KBM-7 (cell line): ENCODE measurements at regions not wholly inside any gene's neighbourhood (a gene's known extent, or its start where the extent isn't known, plus 50 kb on each side); places are given as distances from the start of the nearest gene placed in this dataset.

Source experiments
- DNase-seq: peaks from one replicate; pipeline ENCODE4 v3.0.0-alpha.2; 2015
- in situ Hi-C: fragments of 300-500 bp; cut with MboI; formaldehyde crosslinking; loops from 2 replicates; pipeline ENCODE4 v1.14.3; 2020; ENCODE audit warnings: low sequenced_read_pairs, low pct_unique_long_range_greater_than_20kb, mixed read lengths

- no peak for DNase-seq
- in situ Hi-C loops = loop anchor here (25.0 kb wide), 1 partner anchor 709 kb away; the partner anchor contains the start of gene NKX3-2
These were observed 656.2 kb downstream of the RAB28 start for GRCh38 chr4:12827966-12828365.

GRCh38 chr4:12791536-12791935 is 692.6 kb downstream of the RAB28 start:
- in situ Hi-C loops = no loop called here
- DNase-seq = no peak

- in situ Hi-C loops = no loop called here
- DNase-seq = no peak
These were observed 696.9 kb downstream of the RAB28 start for GRCh38 chr4:12787261-12787660.

DNA sequence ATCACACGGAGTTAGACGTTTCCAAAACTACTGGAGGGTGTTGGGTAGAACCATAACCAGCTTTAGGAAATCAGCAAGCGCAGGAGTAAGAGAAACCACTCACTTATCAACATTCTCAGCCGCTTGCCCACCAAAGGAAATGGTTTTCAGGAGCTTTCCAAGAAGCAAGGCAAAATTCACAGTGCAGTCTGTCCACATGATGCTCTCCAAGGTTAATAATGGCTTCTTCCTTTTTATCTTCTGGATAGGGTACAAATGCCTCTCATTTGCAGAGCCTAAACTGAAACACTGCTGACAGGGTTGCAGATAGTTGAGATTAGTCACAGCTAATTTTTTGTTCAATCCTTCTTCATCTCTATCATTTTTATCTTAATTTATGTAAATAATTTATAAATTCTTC is 705.4 kb downstream of the RAB28 start:
- DNase-seq = no peak
- in situ Hi-C loops = no loop called here

- DNase-seq = no peak
- in situ Hi-C loops = no loop called here
These were observed 705.9 kb downstream of the RAB28 start for GRCh38 chr4:12778191-12778590.

GRCh38 chr4:12770351-12770750 is 713.8 kb downstream of the RAB28 start:
- DNase-seq = no peak
- in situ Hi-C loops = no loop called here

- DNase-seq = no peak
- in situ Hi-C loops = no loop called here
These were observed 722.4 kb downstream of the RAB28 start for GRCh38 chr4:12761694-12762093.

DNA sequence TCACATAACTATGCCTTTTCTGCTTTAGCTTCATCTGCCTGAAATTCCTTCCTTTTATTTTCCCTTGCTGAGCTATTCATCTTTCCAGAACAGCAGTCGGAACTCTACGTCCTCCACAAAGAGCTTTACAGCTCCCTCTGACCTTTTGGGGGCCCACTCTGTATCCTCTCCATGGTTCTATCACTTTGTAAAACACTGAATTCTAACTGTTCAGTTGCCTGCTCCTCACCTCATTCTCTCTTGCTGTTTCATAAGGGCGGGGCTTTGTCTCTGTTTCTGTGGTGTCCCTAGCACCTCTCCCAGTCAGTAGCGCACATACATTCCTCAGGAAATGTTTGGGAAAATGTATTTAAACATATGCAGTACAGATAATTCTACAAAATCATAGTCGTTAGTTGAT is 737.0 kb downstream of the RAB28 start:
- no peak for DNase-seq
- in situ Hi-C loops = loop anchor here (25.0 kb wide), 1 partner anchor 790 kb away; the partner anchor contains the start of gene NKX3-2

DNA sequence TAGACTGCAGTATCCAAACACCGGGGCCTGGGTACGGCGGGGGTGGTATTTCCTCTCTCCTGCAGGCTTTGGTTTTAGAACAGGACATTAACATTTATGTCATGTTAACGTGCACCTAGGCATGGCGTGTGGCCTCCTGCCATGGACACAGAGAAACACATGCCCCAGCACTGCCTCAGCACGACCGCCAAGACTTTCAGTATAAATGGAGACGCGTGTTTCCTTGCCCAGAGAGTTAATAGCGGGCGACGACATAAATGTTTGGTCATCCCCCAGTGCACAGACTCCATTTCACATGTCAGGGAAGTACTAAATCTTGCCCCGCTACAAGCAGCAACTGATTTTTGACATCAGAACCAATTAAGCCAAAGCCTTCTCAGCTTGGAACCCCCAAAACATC is 737.9 kb downstream of the RAB28 start:
- DNase-seq = no peak
- in situ Hi-C loops = loop anchor here (25.0 kb wide), 1 partner anchor 791 kb away; the partner anchor contains the start of gene NKX3-2

DNA sequence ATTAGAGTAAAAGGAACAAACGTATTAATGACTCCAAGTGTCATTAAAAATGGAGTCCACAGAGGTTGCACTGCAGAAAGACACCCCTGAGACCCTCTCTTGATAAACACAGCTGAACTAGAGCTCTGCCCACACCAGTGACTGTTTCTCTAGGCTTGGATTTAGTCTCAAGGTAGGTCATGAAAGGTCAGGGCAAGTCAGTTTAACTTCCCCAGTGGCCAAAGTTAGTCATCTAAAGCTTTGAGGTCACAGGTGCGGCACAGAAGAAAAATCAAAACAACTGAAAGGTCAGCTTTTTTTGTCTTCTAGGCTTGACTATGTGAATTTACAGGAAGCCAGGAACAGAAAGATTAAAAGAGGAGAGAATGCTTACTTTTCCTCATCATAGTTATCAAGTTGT is 749.6 kb downstream of the RAB28 start:
- in situ Hi-C loops = loop anchor here (25.0 kb wide), 1 partner anchor 803 kb away; the partner anchor contains the start of gene NKX3-2
- no peak for DNase-seq

- in situ Hi-C loops = loop anchor here (25.0 kb wide), 1 partner anchor 808 kb away; the partner anchor contains the start of gene NKX3-2
- DNase-seq = peak; percentile 37
These were observed 754.8 kb downstream of the RAB28 start for GRCh38 chr4:12729384-12729783.

DNA sequence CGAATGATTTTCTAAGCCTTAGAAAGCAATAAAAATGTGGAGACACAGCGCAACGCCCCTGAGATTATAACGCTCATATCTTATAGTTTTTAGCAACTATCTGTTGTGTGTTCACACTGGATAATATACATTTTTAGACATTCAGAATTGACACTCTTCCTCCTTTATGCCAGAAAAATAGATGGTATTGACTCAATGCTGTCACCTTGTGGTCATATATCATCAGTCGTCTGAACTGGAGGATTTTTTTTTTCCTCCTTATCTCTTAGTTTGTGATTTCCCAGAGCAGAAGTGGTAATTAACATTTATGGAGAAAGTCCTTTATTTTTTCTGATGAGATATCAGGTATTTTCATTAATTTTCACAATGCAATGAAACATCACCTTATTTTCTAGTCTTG is 759.6 kb downstream of the RAB28 start:
- DNase-seq = peak; percentile 43
- in situ Hi-C loops = no loop called here

DNA sequence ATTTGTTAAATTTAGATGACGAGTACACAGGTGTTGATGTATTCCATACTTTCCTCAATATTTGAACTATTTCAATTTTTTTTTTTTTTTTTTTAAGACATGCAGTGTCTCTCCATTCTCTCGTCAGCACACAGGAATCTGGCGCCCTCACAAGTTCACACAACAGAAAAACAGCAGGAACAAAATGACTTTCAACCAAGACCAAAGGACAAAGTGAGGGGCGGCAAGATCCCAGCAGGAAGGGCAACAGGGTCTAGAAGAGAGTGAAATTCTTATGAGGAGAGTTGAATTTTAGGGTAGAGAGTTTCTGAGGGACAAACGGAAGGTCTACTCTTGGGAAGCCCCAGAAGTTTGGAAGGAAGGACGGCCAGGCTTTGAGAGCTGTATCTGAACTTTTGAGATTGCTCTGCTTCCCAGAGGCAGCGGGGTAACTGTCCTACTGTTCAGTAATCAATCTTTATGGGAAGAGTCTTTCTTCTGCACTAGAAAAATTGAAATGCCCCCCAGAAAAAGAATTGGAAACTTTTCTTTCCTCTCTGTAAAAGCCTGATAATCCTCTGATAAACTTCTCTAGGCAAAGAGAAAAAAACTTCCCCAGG is 760.2 kb downstream of the RAB28 start:
- DNase-seq = no peak
- in situ Hi-C loops = no loop called here

DNA sequence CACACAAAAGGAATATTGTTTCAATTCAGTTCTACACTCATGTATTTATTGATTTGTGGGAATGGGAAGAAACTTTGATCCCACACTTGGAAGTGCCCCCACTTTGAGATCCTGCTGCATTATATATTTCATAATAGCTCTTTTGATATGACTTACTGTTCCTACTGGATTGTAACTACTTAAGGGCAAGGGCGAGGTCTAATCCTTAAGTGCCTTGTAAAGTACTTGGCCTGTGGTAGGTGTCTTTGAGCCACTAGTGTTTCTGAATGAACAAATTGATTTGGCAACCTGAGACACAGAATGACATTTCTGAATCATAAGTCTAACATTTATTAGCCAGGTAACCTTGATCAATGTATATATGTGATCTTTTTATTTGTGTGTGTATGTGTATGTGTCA is 767.2 kb downstream of the RAB28 start:
- no peak for DNase-seq
- in situ Hi-C loops = no loop called here

DNA sequence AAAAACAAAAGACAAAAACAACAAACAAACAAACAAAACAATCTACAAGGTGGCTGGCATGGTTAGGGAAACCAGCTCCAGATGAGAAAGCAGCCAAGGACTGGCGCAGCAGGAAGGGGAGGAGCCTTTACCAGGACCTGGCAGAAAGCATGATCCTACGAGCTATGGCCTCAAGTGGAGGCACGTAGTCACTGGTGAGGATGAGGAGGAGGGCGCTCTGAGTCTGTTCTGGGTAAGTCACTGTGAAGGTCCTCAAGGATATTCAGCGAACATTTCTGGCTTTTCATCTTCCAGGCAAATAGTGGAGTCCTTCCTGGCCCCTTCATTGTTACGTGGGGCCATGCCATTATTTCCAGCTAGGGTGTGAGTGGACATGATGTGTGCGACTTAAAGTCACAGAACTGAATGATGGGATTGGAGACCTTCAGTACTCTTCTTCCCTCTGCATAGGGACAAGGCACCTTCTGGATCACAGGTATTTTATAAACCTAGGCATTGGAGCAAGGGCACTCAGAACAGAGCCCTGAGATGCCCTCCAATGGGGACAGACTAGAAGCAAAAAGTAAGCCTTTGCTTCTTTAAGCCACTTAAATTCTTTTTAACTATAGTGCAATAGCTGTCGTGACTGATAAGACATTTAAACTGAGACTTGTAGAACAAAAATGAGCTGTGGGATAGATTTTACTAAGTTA is 771.3 kb downstream of the RAB28 start:
- in situ Hi-C loops = no loop called here

GRCh38 chr4:12707381-12708175 is 776.6 kb downstream of the RAB28 start:
- no peak for DNase-seq
- in situ Hi-C loops = no loop called here

More for the DNA sequence above, 771.3 kb downstream of the RAB28 start:
- DNase-seq = peak; percentile 25

GRCh38 chr4:12703036-12703435 is 781.1 kb downstream of the RAB28 start:
- in situ Hi-C loops = no loop called here
- no peak for DNase-seq

DNA sequence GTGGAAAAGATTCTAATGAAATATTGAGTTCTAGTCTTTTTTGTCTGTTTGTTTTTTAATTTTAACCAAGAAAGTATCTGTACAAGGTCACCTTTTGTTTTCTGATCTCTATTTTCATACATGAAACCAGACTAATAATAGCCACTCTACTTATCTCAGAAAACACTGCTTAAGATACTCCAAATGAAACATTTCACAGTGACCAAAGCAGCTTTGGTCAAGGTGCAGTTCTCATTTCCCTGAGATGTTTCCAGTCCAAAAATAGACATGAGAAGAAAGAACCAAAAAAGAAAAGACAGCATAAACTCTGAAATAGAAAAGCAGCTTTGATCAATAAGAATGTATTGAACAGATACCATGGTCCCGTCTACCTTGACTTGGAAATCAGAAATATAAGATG is 782.8 kb downstream of the RAB28 start:
- DNase-seq = no peak
- in situ Hi-C loops = no loop called here

DNA sequence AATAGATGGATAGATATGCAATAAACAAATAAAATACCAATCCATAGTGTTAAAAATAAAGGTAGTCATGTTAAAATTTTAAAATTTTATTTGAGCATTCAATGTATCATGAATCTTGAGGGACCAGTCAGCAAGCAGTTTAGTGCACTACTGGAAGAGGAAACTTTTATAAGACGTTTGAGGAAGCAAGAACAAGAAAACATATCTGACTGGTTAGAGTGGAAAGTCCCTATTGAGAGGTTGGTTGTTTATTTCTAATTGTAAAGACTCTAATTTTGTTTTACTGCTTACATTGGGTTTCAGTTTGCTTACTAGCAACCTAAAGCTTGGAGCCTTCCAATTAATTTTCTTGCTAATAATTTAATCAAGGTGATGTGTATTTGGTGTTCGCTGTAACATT is 786.2 kb downstream of the RAB28 start:
- DNase-seq = no peak
- in situ Hi-C loops = no loop called here

DNA sequence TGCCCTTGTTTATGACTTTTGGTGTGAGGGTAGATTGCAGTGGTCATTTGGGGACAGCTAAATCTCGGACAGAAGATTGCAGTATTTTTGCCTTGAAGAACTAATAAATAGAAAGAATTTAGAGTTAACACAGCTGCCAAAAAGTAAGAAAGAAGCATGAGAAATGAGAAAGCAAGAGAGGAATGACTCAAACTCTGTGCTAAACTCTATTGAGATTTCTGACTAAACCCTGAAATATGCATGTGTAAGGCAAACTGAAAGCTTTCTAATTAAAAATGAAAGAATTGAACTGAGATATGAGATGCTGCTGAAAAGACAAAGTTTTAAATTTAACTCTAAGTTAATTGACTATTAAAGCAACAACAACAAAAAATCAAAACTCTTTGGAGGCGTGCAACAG is 791.3 kb downstream of the RAB28 start:
- in situ Hi-C loops = no loop called here
- no peak for DNase-seq
